Liver (tissue), 3 donors: ENCODE measurements at regions not wholly inside any gene's neighbourhood (a gene's known extent, or its start where the extent isn't known, plus 50 kb on each side); places are given as distances from the start of the nearest gene placed in this dataset.

Experiments used
- ATF3 ChIP-seq: IDR thresholded peaks from 2 replicates; pipeline ENCODE4 v1.6.1; 2016; ENCODE audit warnings: antibody characterized with exemption
- FOXA2 ChIP-seq: IDR thresholded peaks from 2 replicates; pipeline ENCODE4 v1.6.1; 2016; ENCODE audit warnings: antibody characterized with exemption
- TF ChIP-seq, protein P1 (sequence below): fragments of 150-350 bp; IDR thresholded peaks from 2 replicates; pipeline ENCODE4 v1.5.1; 2017; ENCODE audit warnings: improper control_type of control experiment, low read depth, low read length; ENCODE audit not compliant: missing input control
- donor health status: healthy.
- donor health status: healthy.

- TF ChIP-seq, protein P1, sequence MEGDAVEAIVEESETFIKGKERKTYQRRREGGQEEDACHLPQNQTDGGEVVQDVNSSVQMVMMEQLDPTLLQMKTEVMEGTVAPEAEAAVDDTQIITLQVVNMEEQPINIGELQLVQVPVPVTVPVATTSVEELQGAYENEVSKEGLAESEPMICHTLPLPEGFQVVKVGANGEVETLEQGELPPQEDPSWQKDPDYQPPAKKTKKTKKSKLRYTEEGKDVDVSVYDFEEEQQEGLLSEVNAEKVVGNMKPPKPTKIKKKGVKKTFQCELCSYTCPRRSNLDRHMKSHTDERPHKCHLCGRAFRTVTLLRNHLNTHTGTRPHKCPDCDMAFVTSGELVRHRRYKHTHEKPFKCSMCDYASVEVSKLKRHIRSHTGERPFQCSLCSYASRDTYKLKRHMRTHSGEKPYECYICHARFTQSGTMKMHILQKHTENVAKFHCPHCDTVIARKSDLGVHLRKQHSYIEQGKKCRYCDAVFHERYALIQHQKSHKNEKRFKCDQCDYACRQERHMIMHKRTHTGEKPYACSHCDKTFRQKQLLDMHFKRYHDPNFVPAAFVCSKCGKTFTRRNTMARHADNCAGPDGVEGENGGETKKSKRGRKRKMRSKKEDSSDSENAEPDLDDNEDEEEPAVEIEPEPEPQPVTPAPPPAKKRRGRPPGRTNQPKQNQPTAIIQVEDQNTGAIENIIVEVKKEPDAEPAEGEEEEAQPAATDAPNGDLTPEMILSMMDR, result no peak
- no peak for TF ChIP-seq ATF3
- TF ChIP-seq FOXA2, result no peak
Measured at GRCh38 chr3:139136469-139137202, 91.9 kb upstream of the PRR23C start.
